ENCODE measurements at regions not wholly inside any gene's neighbourhood (a gene's known extent, or its start where the extent isn't known, plus 50 kb on each side); places are given as distances from the start of the nearest gene placed in this dataset.

DNA sequence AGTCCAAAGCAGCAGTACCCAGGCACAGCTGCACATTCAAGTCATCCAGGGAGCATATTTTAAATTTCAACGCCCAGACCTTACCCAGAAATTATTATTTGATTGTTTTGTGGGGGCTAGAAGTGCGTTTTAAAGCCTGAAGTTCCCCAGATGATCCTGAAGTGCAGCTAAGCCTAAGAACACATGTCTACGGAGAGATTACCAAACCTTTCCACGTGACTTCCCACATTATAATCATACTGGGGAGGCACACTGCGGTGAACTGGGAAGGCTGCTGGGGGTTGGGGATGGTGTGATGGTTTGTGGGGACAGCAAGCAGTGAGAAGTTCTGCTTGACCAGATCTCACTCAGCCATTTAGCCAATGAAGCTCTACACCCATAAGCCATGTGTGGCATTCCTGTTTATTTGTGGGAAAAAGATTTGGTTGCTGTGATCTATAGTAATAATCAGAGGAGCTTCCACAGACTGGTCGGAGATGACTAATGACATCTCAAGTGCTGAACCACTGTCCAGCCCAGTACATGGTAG lies 93.4 kb upstream of the CDH6 start:
- Histone ChIP-seq H3K27ac (no peak overlapping the region), H3K4me1 (peaks cover 0 to 6% (median 0%) of the 10 kb centered on the region in 4 donors), H3K36me3 (no peaks in the 10 kb centered on the region), H3K4me3 (no peak overlapping the region), H3K9me3 (no peaks in the 10 kb centered on the region), H3K27me3 (no peaks in the 10 kb centered on the region)
- WGBS, 2 donors (ENCODE audit: low coverage in 1 of 2) = 72 to 87% methylated on average over 6 of the region's 6 CpGs
- TF ChIP-seq POLR2A (IDR thresholded peaks at IDR 0.05) = no peak
- TF ChIP-seq, protein P1, sequence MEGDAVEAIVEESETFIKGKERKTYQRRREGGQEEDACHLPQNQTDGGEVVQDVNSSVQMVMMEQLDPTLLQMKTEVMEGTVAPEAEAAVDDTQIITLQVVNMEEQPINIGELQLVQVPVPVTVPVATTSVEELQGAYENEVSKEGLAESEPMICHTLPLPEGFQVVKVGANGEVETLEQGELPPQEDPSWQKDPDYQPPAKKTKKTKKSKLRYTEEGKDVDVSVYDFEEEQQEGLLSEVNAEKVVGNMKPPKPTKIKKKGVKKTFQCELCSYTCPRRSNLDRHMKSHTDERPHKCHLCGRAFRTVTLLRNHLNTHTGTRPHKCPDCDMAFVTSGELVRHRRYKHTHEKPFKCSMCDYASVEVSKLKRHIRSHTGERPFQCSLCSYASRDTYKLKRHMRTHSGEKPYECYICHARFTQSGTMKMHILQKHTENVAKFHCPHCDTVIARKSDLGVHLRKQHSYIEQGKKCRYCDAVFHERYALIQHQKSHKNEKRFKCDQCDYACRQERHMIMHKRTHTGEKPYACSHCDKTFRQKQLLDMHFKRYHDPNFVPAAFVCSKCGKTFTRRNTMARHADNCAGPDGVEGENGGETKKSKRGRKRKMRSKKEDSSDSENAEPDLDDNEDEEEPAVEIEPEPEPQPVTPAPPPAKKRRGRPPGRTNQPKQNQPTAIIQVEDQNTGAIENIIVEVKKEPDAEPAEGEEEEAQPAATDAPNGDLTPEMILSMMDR (IDR thresholded peaks at IDR 0.05) = no peak
- TF ChIP-seq EP300 (IDR thresholded peaks at IDR 0.05; ENCODE audit: low read depth) = no peak
- no peak for TF ChIP-seq POLR2AphosphoS5 (IDR thresholded peaks at IDR 0.05)
- intact Hi-C loops (cut with DNase I; ENCODE audit: low total_unique reads) = no loop called here
- in situ Hi-C loops (cut with MboI; ENCODE audit: low pct_ligation_motif_present in 1 of 4, low pct_unique_long_range_greater_than_20kb in 1 of 4, low sequenced_read_pairs in 3 of 4) = no loop called here
- no peak for DNase-seq

DNA sequence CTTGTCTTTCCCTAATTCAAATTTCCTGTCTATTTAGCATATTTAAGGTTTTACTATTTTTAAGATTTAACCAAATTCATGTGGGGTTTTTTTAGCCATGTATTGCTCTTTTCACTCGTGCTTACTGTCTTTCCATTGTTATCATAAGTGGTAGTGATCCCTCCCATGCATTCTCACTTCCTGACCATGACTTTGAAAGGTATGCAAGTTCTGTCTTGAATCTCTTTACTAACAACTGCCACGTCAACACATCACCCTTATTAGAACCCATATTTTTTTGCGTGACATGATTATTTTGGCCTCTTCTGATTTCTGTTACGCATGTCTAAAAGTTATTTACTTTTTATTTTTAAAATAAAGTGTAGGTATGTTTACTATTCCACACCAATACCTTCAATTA lies 94.7 kb upstream of the CDH6 start:
- in situ Hi-C loops (cut with MboI; ENCODE audit: low pct_ligation_motif_present in 1 of 4, low pct_unique_long_range_greater_than_20kb in 1 of 4, low sequenced_read_pairs in 3 of 4) = no loop called here

DNA sequence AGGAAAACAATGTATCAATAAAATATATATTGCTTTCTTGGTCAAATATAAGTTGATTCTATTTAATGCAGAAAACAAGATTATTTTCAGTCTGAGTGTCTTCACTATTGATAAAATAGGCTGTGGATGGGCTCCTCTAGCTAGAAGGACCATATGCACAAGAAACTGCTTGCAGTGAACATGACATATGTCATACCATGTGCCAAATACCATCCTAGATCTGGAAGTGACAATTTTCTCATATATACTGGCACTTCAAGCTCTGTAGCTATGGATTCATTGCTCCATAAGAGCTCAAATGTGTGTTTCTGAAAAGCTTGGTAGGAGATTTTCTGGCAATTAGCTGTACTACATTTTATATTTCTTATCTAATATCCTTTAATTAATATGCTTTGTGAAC lies 95.6 kb upstream of the CDH6 start:
- H3K4me1 ChIP-seq = peaks cover 0 to 6% (median 0%) of the 10 kb centered on the region in 4 donors
- no peak for DNase-seq
- no peaks in the 10 kb centered on the region for H3K36me3 ChIP-seq
- no peaks in the 10 kb centered on the region for H3K27me3 ChIP-seq
- intact Hi-C loops (cut with DNase I; ENCODE audit: low total_unique reads) = no loop called here
- in situ Hi-C loops (cut with MboI; ENCODE audit: low pct_ligation_motif_present in 1 of 4, low pct_unique_long_range_greater_than_20kb in 1 of 4, low sequenced_read_pairs in 3 of 4) = no loop called here
- TF ChIP-seq POLR2A (IDR thresholded peaks at IDR 0.05) (no peak), POLR2AphosphoS5 (IDR thresholded peaks at IDR 0.05) (no peak), EP300 (IDR thresholded peaks at IDR 0.05; ENCODE audit: low read depth) (no peak)
- TF ChIP-seq, protein P1 (IDR thresholded peaks at IDR 0.05) = no peak
- H3K27ac ChIP-seq = no peak overlapping the region
- H3K9me3 ChIP-seq = no peaks in the 10 kb centered on the region
- no peak overlapping the region for H3K4me3 ChIP-seq

More for the DNA sequence above, 94.7 kb upstream of the CDH6 start:
- Histone ChIP-seq H3K36me3 (no peaks in the 10 kb centered on the region), H3K27ac (no peak overlapping the region), H3K27me3 (no peaks in the 10 kb centered on the region), H3K4me3 (no peak overlapping the region), H3K4me1 (peaks cover 0 to 6% (median 0%) of the 10 kb centered on the region in 4 donors), H3K9me3 (no peaks in the 10 kb centered on the region)
- WGBS, 2 donors (ENCODE audit: low coverage in 1 of 2) = 80 to 90% methylated on average over 3 to 4 of the region's 4 CpGs
- intact Hi-C loops (cut with DNase I; ENCODE audit: low total_unique reads) = no loop called here
- DNase-seq = no peak
- TF ChIP-seq POLR2A (IDR thresholded peaks at IDR 0.05) = no peak
- TF ChIP-seq POLR2AphosphoS5 (IDR thresholded peaks at IDR 0.05) = no peak
- no peak for TF ChIP-seq EP300 (IDR thresholded peaks at IDR 0.05; ENCODE audit: low read depth)
- TF ChIP-seq, protein P1 (IDR thresholded peaks at IDR 0.05) = no peak

DNA sequence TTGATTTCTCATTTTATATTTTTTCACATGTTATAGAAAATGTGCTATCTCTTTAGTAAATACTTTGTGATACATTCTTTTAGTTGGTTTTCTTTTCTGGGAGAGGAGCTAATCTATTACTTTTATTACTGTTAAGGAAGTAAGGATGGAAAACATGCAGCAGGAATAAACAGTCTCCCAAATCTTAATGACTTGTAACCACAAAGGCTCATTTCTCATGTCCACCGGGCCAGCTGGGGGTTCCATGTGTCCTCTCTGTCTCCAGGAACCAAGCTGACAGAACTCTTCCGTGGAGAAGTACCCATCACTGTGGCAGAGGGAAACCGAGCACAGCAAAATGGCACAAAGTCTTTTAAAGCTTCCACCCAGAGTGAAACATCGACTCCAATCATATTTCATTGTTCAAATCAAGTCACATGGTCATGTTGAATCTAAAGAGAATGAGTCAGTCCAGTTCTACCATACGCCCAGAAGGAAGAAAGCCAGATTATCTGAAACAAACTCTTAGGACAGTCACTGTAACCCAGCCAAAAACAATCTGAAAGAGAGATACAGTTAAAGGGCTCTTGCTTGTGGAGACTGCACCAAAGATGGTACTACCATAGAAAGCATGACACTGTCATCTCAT lies 97.1 kb upstream of the CDH6 start:
- no peak for DNase-seq
- H3K36me3 ChIP-seq = no peaks in the 10 kb centered on the region

More for the DNA sequence above, 97.1 kb upstream of the CDH6 start:
- Histone ChIP-seq H3K4me3 (no peak overlapping the region), H3K9me3 (no peaks in the 10 kb centered on the region), H3K27me3 (no peaks in the 10 kb centered on the region), H3K4me1 (peaks cover 0 to 6% (median 0%) of the 10 kb centered on the region in 4 donors), H3K27ac (no peak overlapping the region)
- in situ Hi-C loops (cut with MboI; ENCODE audit: low pct_ligation_motif_present in 1 of 4, low pct_unique_long_range_greater_than_20kb in 1 of 4, low sequenced_read_pairs in 3 of 4) = no loop called here
- TF ChIP-seq POLR2A (IDR thresholded peaks at IDR 0.05) = no peak
- TF ChIP-seq POLR2AphosphoS5 (IDR thresholded peaks at IDR 0.05) = no peak
- TF ChIP-seq, protein P1 (IDR thresholded peaks at IDR 0.05) = no peak
- no peak for TF ChIP-seq EP300 (IDR thresholded peaks at IDR 0.05; ENCODE audit: low read depth)
- intact Hi-C loops (cut with DNase I; ENCODE audit: low total_unique reads) = no loop called here
- WGBS, 2 donors (ENCODE audit: low coverage in 1 of 2) = 30 to 52% methylated on average over 2 to 5 of the region's 5 CpGs
